Panc1 (cell line): ENCODE measurements at regions not wholly inside any gene's neighbourhood (a gene's known extent, or its start where the extent isn't known, plus 50 kb on each side); places are given as distances from the start of the nearest gene placed in this dataset.

Source experiments
- CTCF ChIP-seq: fragments of 450-650 bp; IDR thresholded peaks from 2 replicates; pipeline ENCODE4 v1.5.1; 2017; ENCODE audit warnings: mild to moderate bottlenecking
- POLR2AphosphoS5 ChIP-seq: IDR thresholded peaks from 2 replicates; pipeline ENCODE4 v1.6.1; 2012; ENCODE audit warnings: mild to moderate bottlenecking, low read depth, low read length, moderate library complexity
- SIN3A ChIP-seq: IDR thresholded peaks from 2 replicates; pipeline ENCODE4 v1.6.1; 2012; ENCODE audit warnings: low read depth, mild to moderate bottlenecking, low read length, moderate library complexity, borderline replicate concordance; ENCODE audit not compliant: insufficient read depth
- TCF7L2 ChIP-seq: IDR thresholded peaks from 2 replicates; pipeline ENCODE4 v1.6.1; 2011; ENCODE audit warnings: mild to moderate bottlenecking, low read depth, low read length, inconsistent platforms

DNA sequence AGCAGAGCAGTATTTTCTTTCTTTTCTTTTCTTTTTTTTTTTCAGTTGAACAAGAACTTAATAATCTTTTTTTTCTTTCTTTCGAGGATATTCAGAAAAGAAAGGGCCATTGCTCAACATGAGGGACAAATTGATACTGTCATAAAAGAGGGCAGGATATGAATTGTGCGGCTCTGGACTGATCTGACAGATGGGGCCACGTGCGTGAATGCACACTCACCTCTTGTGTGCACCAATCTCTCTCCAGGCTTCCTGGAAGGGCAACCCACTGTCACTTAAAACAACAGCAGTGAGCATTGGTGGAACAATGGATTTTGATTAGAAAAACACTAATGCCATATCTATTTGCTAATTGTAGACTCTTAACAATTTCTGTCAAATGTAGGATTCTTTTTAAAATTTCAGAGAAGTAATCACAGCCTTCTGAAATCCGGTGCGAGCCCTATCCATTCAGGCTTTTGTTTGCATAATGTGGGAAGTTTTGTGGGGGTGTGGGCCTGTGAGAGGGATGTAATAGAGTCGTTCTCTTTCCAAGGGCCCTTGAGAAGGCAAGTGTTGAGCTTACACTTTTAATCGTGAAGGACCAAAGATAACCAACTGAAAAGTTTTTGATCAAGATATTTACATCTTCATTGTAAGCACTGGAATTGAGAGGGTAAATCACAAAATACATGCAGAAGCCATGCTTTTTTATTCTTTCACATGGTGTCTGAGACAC, 298.8 kb downstream of the SP3 start:
- no peak for TF ChIP-seq POLR2AphosphoS5
- TF ChIP-seq CTCF: no peak
- TF ChIP-seq TCF7L2: no peak
- no peak for TF ChIP-seq SIN3A
